CD4-positive, alpha-beta memory T cell (primary cell): ENCODE measurements at regions not wholly inside any gene's neighbourhood (a gene's known extent, or its start where the extent isn't known, plus 50 kb on each side); places are given as distances from the start of the nearest gene placed in this dataset.

Experiments used
- CTCF ChIA-PET: fragments of 350-600 bp; sonication (Branson Sonifier 250); formaldehyde crosslinking; loops from one replicate; lab custom pipeline; 2021; ENCODE audit warnings: inconsistent platforms; ENCODE audit not compliant: partially characterized antibody; lab: Charles Lee
- POLR2A ChIA-PET: fragments of 350-600 bp; sonication (Branson Sonifier 250); formaldehyde crosslinking; loops from one replicate; lab custom pipeline; 2021; ENCODE audit not compliant: partially characterized antibody; lab: Charles Lee
- DNase-seq, 5 donors: peaks; one replicate each; pipeline versions ENCODE4 v3.0.0 to v3.0.0-alpha.2; 2020 to 2022; ENCODE audit warnings: mixed read lengths in 1 of 5
- H3K27ac ChIP-seq: one replicate; pipeline ENCODE4 v1.7.0; 2013; ENCODE audit warnings: low read depth, low read length
- H3K27me3 ChIP-seq: 2 replicates; pipeline ENCODE4 v1.7.0; 2013; ENCODE audit warnings: mild to moderate bottlenecking, low read length, moderate library complexity; ENCODE audit not compliant: insufficient read depth
- H3K36me3 ChIP-seq: 2 replicates; pipeline ENCODE4 v1.7.0; 2013; ENCODE audit warnings: mild to moderate bottlenecking, low read length, moderate library complexity; ENCODE audit not compliant: insufficient read depth
- H3K4me1 ChIP-seq: 2 replicates; pipeline ENCODE4 v1.7.0; 2013; ENCODE audit warnings: mild to moderate bottlenecking, low read length, moderate library complexity; ENCODE audit not compliant: insufficient read depth
- H3K4me3 ChIP-seq, 2 donors: one replicate each; pipeline ENCODE4 v1.7.0; 2013; ENCODE audit warnings: low read length in 2 of 2, mild to moderate bottlenecking in 1 of 2
- H3K9me3 ChIP-seq, 2 donors: one replicate each; pipeline ENCODE4 v1.7.0; 2013; ENCODE audit warnings: low read length in 2 of 2, control low read depth in 1 of 2; ENCODE audit not compliant: control insufficient read depth in 1 of 2
- H3K27ac Mint-ChIP-seq, 7 donors: one replicate each; pipeline ENCODE4 v1.8.0; 2020 to 2021; ENCODE audit warnings: mixed read lengths in 7 of 7, mild to moderate bottlenecking in 6 of 7, inconsistent platforms in 3 of 7, moderate library complexity in 3 of 7
- H3K27me3 Mint-ChIP-seq, 2 donors: one replicate each; pipeline ENCODE4 v1.8.0; 2020 to 2021; ENCODE audit warnings: mixed read lengths in 2 of 2
- H3K36me3 Mint-ChIP-seq, 2 donors: one replicate each; pipeline ENCODE4 v1.8.0; 2020 to 2021; ENCODE audit warnings: mixed read lengths in 2 of 2, inconsistent platforms in 1 of 2, mild to moderate bottlenecking in 1 of 2
- H3K4me1 Mint-ChIP-seq, 4 donors: one replicate each; pipeline ENCODE4 v1.8.0; 2020 to 2021; ENCODE audit warnings: mixed read lengths in 4 of 4, mild to moderate bottlenecking in 1 of 4
- H3K4me3 Mint-ChIP-seq, 8 donors: one replicate each; pipeline ENCODE4 v1.8.0; 2020 to 2021; ENCODE audit warnings: mixed read lengths in 8 of 8, mild to moderate bottlenecking in 7 of 8, moderate library complexity in 6 of 8, inconsistent platforms in 3 of 8
- H3K9me3 Mint-ChIP-seq, 8 donors: one replicate each; pipeline ENCODE4 v1.8.0; 2020 to 2021; ENCODE audit warnings: mixed read lengths in 8 of 8, mild to moderate bottlenecking in 5 of 8, inconsistent platforms in 3 of 8, moderate library complexity in 1 of 8
- intact Hi-C: fragments of 100-400 bp; cut with micrococcal nuclease; formaldehyde crosslinking; loops from one replicate; pipeline ENCODE4 v1.15.1; 2023

- ChIA-PET CTCF (no interaction called here), POLR2A (no interaction called here)
- Mint-ChIP-seq H3K27me3 (no peaks in the 10 kb centered on the region), H3K4me3 (no peak overlapping the region), H3K9me3 (peaks cover 0 to 9% (median 1%) of the 10 kb centered on the region in 8 donors), H3K27ac (no peak overlapping the region), H3K4me1 (no peaks in the 10 kb centered on the region), H3K36me3 (no peaks in the 10 kb centered on the region)
- DNase-seq: no peak
- Histone ChIP-seq H3K36me3 (no peaks in the 10 kb centered on the region), H3K4me1 (no peaks in the 10 kb centered on the region), H3K27me3 (no peaks in the 10 kb centered on the region), H3K27ac (no peak overlapping the region), H3K4me3 (no peak overlapping the region), H3K9me3 (no peaks in the 10 kb centered on the region)
- intact Hi-C loops: no loop called here
Observed at GRCh38 chr7:84697506-84697905, 489.4 kb downstream of the SEMA3D start.

- no peaks in the 10 kb centered on the region for H3K36me3 ChIP-seq
- no peaks in the 10 kb centered on the region for H3K27me3 ChIP-seq
- ChIA-PET POLR2A (no interaction called here), CTCF (no interaction called here)
- DNase-seq: no peak
- Mint-ChIP-seq H3K4me1 (no peaks in the 10 kb centered on the region), H3K4me3 (no peak overlapping the region), H3K9me3 (peaks cover 0 to 9% (median 5%) of the 10 kb centered on the region in 8 donors), H3K36me3 (no peaks in the 10 kb centered on the region), H3K27me3 (no peaks in the 10 kb centered on the region), H3K27ac (no peak overlapping the region)
- no peaks in the 10 kb centered on the region for H3K9me3 ChIP-seq
- H3K4me3 ChIP-seq: no peak overlapping the region
- no peaks in the 10 kb centered on the region for H3K4me1 ChIP-seq
- intact Hi-C loops: no loop called here
- no peak overlapping the region for H3K27ac ChIP-seq
Observed at GRCh38 chr7:84693483-84693882, 493.4 kb downstream of the SEMA3D start.

- H3K9me3 Mint-ChIP-seq: peaks cover 0 to 7% (median 3%) of the 10 kb centered on the region in 8 donors
- CTCF ChIA-PET: no interaction called here
- no peak for DNase-seq
- no peaks in the 10 kb centered on the region for H3K36me3 ChIP-seq
- H3K4me3 ChIP-seq: no peak overlapping the region
- H3K4me3 Mint-ChIP-seq: no peak overlapping the region
- no peaks in the 10 kb centered on the region for H3K4me1 Mint-ChIP-seq
- H3K4me1 ChIP-seq: no peaks in the 10 kb centered on the region
- H3K27ac ChIP-seq: no peak overlapping the region
- H3K27me3 ChIP-seq: no peaks in the 10 kb centered on the region
- no peaks in the 10 kb centered on the region for H3K27me3 Mint-ChIP-seq
- no peaks in the 10 kb centered on the region for H3K9me3 ChIP-seq
- no peaks in the 10 kb centered on the region for H3K36me3 Mint-ChIP-seq
- POLR2A ChIA-PET: no interaction called here
- intact Hi-C loops: no loop called here
- H3K27ac Mint-ChIP-seq: no peak overlapping the region
Observed at GRCh38 chr7:84688671-84689070, 494.1 kb upstream of the SEMA3A start.

GRCh38 chr7:84686373-84686772, 491.8 kb upstream of the SEMA3A start:
- Mint-ChIP-seq H3K27ac (no peak overlapping the region), H3K27me3 (no peaks in the 10 kb centered on the region), H3K36me3 (no peaks in the 10 kb centered on the region), H3K4me1 (no peaks in the 10 kb centered on the region), H3K4me3 (no peak overlapping the region), H3K9me3 (peaks cover 0 to 7% (median 2%) of the 10 kb centered on the region in 8 donors)
- H3K27ac ChIP-seq: no peak overlapping the region
- H3K27me3 ChIP-seq: no peaks in the 10 kb centered on the region
- POLR2A ChIA-PET: no interaction called here
- no peaks in the 10 kb centered on the region for H3K36me3 ChIP-seq
- no peak for DNase-seq
- H3K9me3 ChIP-seq: no peaks in the 10 kb centered on the region
- no peak overlapping the region for H3K4me3 ChIP-seq
- CTCF ChIA-PET: no interaction called here
- no peaks in the 10 kb centered on the region for H3K4me1 ChIP-seq
- intact Hi-C loops: no loop called here

GRCh38 chr7:84684836-84685480, 490.4 kb upstream of the SEMA3A start:
- H3K27me3 Mint-ChIP-seq: no peaks in the 10 kb centered on the region
- H3K9me3 Mint-ChIP-seq: peaks cover 0 to 7% (median 2%) of the 10 kb centered on the region in 8 donors
- intact Hi-C loops: no loop called here

GRCh38 chr7:84682543-84682942, 488.0 kb upstream of the SEMA3A start:
- H3K4me1 ChIP-seq: no peaks in the 10 kb centered on the region
- no peak overlapping the region for H3K4me3 ChIP-seq
- H3K9me3 ChIP-seq: no peaks in the 10 kb centered on the region
- H3K27me3 ChIP-seq: no peaks in the 10 kb centered on the region
- no peak overlapping the region for H3K4me3 Mint-ChIP-seq
- intact Hi-C loops: no loop called here
- H3K4me1 Mint-ChIP-seq: no peaks in the 10 kb centered on the region
- no peak overlapping the region for H3K27ac ChIP-seq
- peaks cover 0 to 7% (median 1%) of the 10 kb centered on the region in 8 donors for H3K9me3 Mint-ChIP-seq
- POLR2A ChIA-PET: no interaction called here
- H3K27ac Mint-ChIP-seq: no peak overlapping the region
- H3K36me3 ChIP-seq: no peaks in the 10 kb centered on the region
- no peaks in the 10 kb centered on the region for H3K27me3 Mint-ChIP-seq
- H3K36me3 Mint-ChIP-seq: no peaks in the 10 kb centered on the region
- CTCF ChIA-PET: no interaction called here
- DNase-seq: no peak

More at GRCh38 chr7:84684836-84685480, 490.4 kb upstream of the SEMA3A start:
- no peak overlapping the region for H3K27ac ChIP-seq
- no peak for DNase-seq
- no peaks in the 10 kb centered on the region for H3K36me3 ChIP-seq
- H3K4me1 Mint-ChIP-seq: no peaks in the 10 kb centered on the region
- no peak overlapping the region for H3K4me3 Mint-ChIP-seq
- H3K27me3 ChIP-seq: no peaks in the 10 kb centered on the region
- CTCF ChIA-PET: no interaction called here
- no peaks in the 10 kb centered on the region for H3K9me3 ChIP-seq
- H3K27ac Mint-ChIP-seq: no peak overlapping the region
- H3K4me3 ChIP-seq: no peak overlapping the region
- POLR2A ChIA-PET: no interaction called here
- no peaks in the 10 kb centered on the region for H3K36me3 Mint-ChIP-seq
- H3K4me1 ChIP-seq: no peaks in the 10 kb centered on the region

DNA sequence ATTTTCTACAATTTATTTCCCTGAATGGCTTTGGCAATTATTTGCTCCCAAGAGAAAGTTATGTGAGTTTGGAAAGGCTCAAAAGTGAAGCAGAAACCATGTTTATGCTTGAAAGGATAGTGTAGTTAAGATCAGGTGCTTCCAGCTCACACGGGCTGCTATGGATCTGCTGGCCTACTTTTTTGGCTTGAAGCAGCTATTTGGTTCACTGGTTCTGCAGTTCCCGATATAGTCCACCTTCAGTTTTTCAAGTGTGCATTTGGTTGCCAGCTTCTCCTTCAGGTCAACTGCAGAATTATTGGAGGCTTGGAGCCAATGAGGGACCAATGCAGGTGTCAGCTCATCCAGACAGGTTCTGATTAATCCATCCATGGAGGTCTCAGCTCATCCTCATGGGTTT, 484.3 kb upstream of the SEMA3A start:
- H3K4me1 ChIP-seq: no peaks in the 10 kb centered on the region
- no peaks in the 10 kb centered on the region for H3K36me3 Mint-ChIP-seq
- no peaks in the 10 kb centered on the region for H3K36me3 ChIP-seq
- no peak for DNase-seq
- no peaks in the 10 kb centered on the region for H3K27me3 ChIP-seq
- CTCF ChIA-PET: no interaction called here
- POLR2A ChIA-PET: no interaction called here
- H3K27me3 Mint-ChIP-seq: no peaks in the 10 kb centered on the region
- H3K27ac ChIP-seq: no peak overlapping the region
- no peak overlapping the region for H3K4me3 ChIP-seq
- no peak overlapping the region for H3K27ac Mint-ChIP-seq
- intact Hi-C loops: no loop called here
- no peaks in the 10 kb centered on the region for H3K4me1 Mint-ChIP-seq
- H3K9me3 ChIP-seq: no peaks in the 10 kb centered on the region
- no peak overlapping the region for H3K4me3 Mint-ChIP-seq
- peaks cover 0 to 10% (median 5%) of the 10 kb centered on the region in 8 donors for H3K9me3 Mint-ChIP-seq
